H9 (cell line): ENCODE measurements at regions not wholly inside any gene's neighbourhood (a gene's known extent, or its start where the extent isn't known, plus 50 kb on each side); places are given as distances from the start of the nearest gene placed in this dataset.

ENCODE experiments used
- DNase-seq: peaks from one replicate; pipeline ENCODE4 v3.0.0-alpha.2; 2017
- H2AFZ ChIP-seq: one replicate; pipeline ENCODE4 v1.6.1; 2013; ENCODE audit warnings: mild to moderate bottlenecking, low read length, control low read depth, moderate library complexity
- H2AK5ac ChIP-seq: 2 replicates; pipeline ENCODE4 v1.6.1; 2013; ENCODE audit warnings: low read length, control low read depth, mixed read lengths; ENCODE audit not compliant: insufficient read length
- H2BK120ac ChIP-seq: one replicate; pipeline ENCODE4 v1.6.1; 2013; ENCODE audit warnings: low read depth, mild to moderate bottlenecking, low read length, control low read depth, inconsistent platforms; ENCODE audit not compliant: poor library complexity, severe bottlenecking
- H2BK12ac ChIP-seq: 2 replicates; pipeline ENCODE4 v1.6.1; 2013; ENCODE audit warnings: low read length, control low read depth, mixed read lengths, low read depth; ENCODE audit not compliant: insufficient read length
- H2BK15ac ChIP-seq: 2 replicates; pipeline ENCODE4 v1.6.1; 2013; ENCODE audit warnings: low read depth, low read length, control low read depth
- H2BK20ac ChIP-seq: one replicate; pipeline ENCODE4 v1.6.1; 2013; ENCODE audit warnings: low read depth, mild to moderate bottlenecking, low read length, control low read depth, inconsistent platforms; ENCODE audit not compliant: poor library complexity, severe bottlenecking
- H2BK5ac ChIP-seq: 2 replicates; pipeline ENCODE4 v1.6.1; 2013; ENCODE audit warnings: low read length, control low read depth, mixed read lengths; ENCODE audit not compliant: insufficient read length
- H3K14ac ChIP-seq: 2 replicates; pipeline ENCODE4 v1.6.1; 2013; ENCODE audit warnings: low read length, control low read depth; ENCODE audit not compliant: insufficient read depth
- H3K18ac ChIP-seq: 2 replicates; pipeline ENCODE4 v1.6.1; 2013; ENCODE audit warnings: low read depth, mild to moderate bottlenecking, mixed read lengths, low read length, control low read depth; ENCODE audit not compliant: insufficient read length
- H3K23ac ChIP-seq: 2 replicates; pipeline ENCODE4 v1.6.1; 2013; ENCODE audit warnings: low read length, control low read depth, mixed read lengths, low read depth; ENCODE audit not compliant: insufficient read length
- H3K23me2 ChIP-seq: 2 replicates; pipeline ENCODE4 v1.6.1; 2013; ENCODE audit warnings: low read depth, mild to moderate bottlenecking, mixed read lengths, low read length, control low read depth; ENCODE audit not compliant: insufficient read length, poor library complexity, severe bottlenecking
- H3K27ac ChIP-seq: 2 replicates; pipeline ENCODE4 v1.5.1; 2013; ENCODE audit warnings: low read length, control low read depth, mixed read lengths, low read depth; ENCODE audit not compliant: insufficient read length
- H3K27me3 ChIP-seq: 2 replicates; pipeline ENCODE4 v1.6.1; 2013; ENCODE audit warnings: low read length, control low read depth, inconsistent platforms; ENCODE audit not compliant: insufficient read depth
- H3K4ac ChIP-seq: 2 replicates; pipeline ENCODE4 v1.6.1; 2013; ENCODE audit warnings: low read depth, mild to moderate bottlenecking, control low read depth, inconsistent platforms, low read length, moderate library complexity
- H3K4me1 ChIP-seq: 2 replicates; pipeline ENCODE4 v1.6.1; 2013; ENCODE audit warnings: low read length, control low read depth, inconsistent platforms; ENCODE audit not compliant: insufficient read depth
- H3K4me2 ChIP-seq: 2 replicates; pipeline ENCODE4 v1.6.1; 2013; ENCODE audit warnings: low read length, control low read depth, mixed read lengths; ENCODE audit not compliant: insufficient read length, insufficient read depth
- H3K56ac ChIP-seq: 2 replicates; pipeline ENCODE4 v1.6.1; 2013; ENCODE audit warnings: low read depth, mild to moderate bottlenecking, mixed read lengths, low read length, control low read depth; ENCODE audit not compliant: insufficient read length
- H3K79me1 ChIP-seq: 2 replicates; pipeline ENCODE4 v1.6.1; 2013; ENCODE audit warnings: low read depth, mild to moderate bottlenecking, moderate library complexity, low read length, control low read depth, inconsistent platforms; ENCODE audit not compliant: insufficient read depth, poor library complexity, severe bottlenecking
- H3K79me2 ChIP-seq: 2 replicates; pipeline ENCODE4 v1.6.1; 2013; ENCODE audit warnings: low read length, control low read depth, inconsistent platforms; ENCODE audit not compliant: insufficient read depth
- H3K9ac ChIP-seq: 2 replicates; pipeline ENCODE4 v1.6.1; 2013; ENCODE audit warnings: low read length, control low read depth, mixed read lengths; ENCODE audit not compliant: insufficient read length; ENCODE audit errors: extremely low read depth
- H3K9me3 ChIP-seq: one replicate; pipeline ENCODE4 v1.6.1; 2013; ENCODE audit warnings: low read depth, low read length, inconsistent platforms; ENCODE audit not compliant: control insufficient read depth
- H3T11ph ChIP-seq: one replicate; pipeline ENCODE4 v1.6.1; 2013; ENCODE audit warnings: mild to moderate bottlenecking, low read length, control low read depth, inconsistent platforms
- H4K20me1 ChIP-seq: one replicate; pipeline ENCODE4 v1.6.1; 2013; ENCODE audit not compliant: control insufficient read depth, insufficient read length, insufficient read depth
- H4K5ac ChIP-seq: 2 replicates; pipeline ENCODE4 v1.6.1; 2013; ENCODE audit warnings: low read depth, mild to moderate bottlenecking, mixed read lengths, low read length, control low read depth; ENCODE audit not compliant: insufficient read length
- H4K8ac ChIP-seq: replicated peaks from 2 replicates; pipeline ENCODE4 v1.6.1; 2013; ENCODE audit warnings: low read length, control low read depth, mixed read lengths, low read depth; ENCODE audit not compliant: insufficient read length
- H4K91ac ChIP-seq: 2 replicates; pipeline ENCODE4 v1.6.1; 2013; ENCODE audit warnings: low read depth, mild to moderate bottlenecking, moderate library complexity, mixed read lengths, low read length, control low read depth; ENCODE audit not compliant: insufficient read length
- H3K27ac Mint-ChIP-seq, 3 experiments: 2 replicates in 2 of 3; 3 replicates in 1 of 3; pipeline ENCODE4 v1.8.0; 2020 to 2021; ENCODE audit warnings: mixed read lengths in 3 of 3, mild to moderate bottlenecking in 1 of 3, moderate library complexity in 1 of 3
- H3K27me3 Mint-ChIP-seq: 2 replicates; pipeline ENCODE4 v1.8.0; 2021; ENCODE audit warnings: low read depth, mild to moderate bottlenecking, moderate library complexity, mixed read lengths
- H3K36me3 Mint-ChIP-seq, 3 experiments: 2 replicates in 2 of 3; 3 replicates in 1 of 3; pipeline ENCODE4 v1.8.0; 2020 to 2021; ENCODE audit warnings: low read depth in 3 of 3, mixed read lengths in 3 of 3; ENCODE audit not compliant: insufficient read depth in 1 of 3
- H3K4me1 Mint-ChIP-seq, 2 experiments: 2 replicates each; pipeline ENCODE4 v1.8.0; 2020; ENCODE audit warnings: mixed read lengths in 2 of 2
- H3K4me3 Mint-ChIP-seq, 2 experiments: 2 replicates in 1 of 2; 3 replicates in 1 of 2; pipeline ENCODE4 v1.8.0; 2020 to 2021; ENCODE audit warnings: mild to moderate bottlenecking in 2 of 2, mixed read lengths in 2 of 2, moderate library complexity in 1 of 2
- H3K9me3 Mint-ChIP-seq, 2 experiments: 2 replicates in 1 of 2; 3 replicates in 1 of 2; pipeline ENCODE4 v1.8.0; 2020; ENCODE audit warnings: mild to moderate bottlenecking in 2 of 2, mixed read lengths in 2 of 2, moderate library complexity in 1 of 2
- WGBS: extraction: QIAGEN DNeasy Blood & Tissue Kit; methylation state at CpG from one replicate; pipeline ENCODE4 v1.1.7; 2013; ENCODE audit warnings: missing lambda C conversion rate, low lambda C conversion rate, mixed read lengths; ENCODE audit not compliant: insufficient read length; ENCODE audit errors: extremely low coverage; 5-methylcytosine and 5-hydroxymethylcytosine counted together
- TF ChIP-seq, protein P1 (sequence below): fragments of 200-600 bp; sonication (generic); conservative IDR thresholded peaks from 3 replicates; pipeline ENCODE4 v1.8.0; 2021; ENCODE audit warnings: antibody characterized with exemption, mild to moderate bottlenecking

DNA sequence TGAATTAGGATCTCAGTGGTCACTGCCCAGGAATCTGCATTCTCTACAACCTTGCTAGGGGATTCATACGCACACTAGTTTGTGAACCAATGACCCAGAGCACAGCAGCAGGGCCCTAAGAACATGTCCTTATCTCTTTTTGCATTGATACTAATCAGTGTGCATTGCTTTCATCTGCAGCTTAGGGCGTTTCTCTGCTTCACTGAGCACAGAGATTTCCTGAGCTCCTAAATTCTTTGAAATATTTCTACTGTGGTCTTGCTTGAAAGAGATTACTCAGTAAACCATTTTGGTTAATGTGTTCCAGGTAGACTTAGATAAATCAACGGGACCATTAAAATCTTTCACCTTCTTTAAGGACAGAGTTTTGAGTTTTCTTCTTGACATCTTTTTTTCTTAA, 351.3 kb upstream of the KITLG start:
- Histone ChIP-seq H2AFZ (no peak overlapping the region), H3K79me2 (no peaks in the 10 kb centered on the region)
- no peaks in the 10 kb centered on the region for H3K9me3 Mint-ChIP-seq

More for the DNA sequence above, 351.3 kb upstream of the KITLG start:
- H3K27ac ChIP-seq, result no peak overlapping the region
- H3K14ac ChIP-seq, result no peak overlapping the region
- WGBS, result no CpG with 5 or more reads among the region's 3 CpGs
- no peak overlapping the region for H4K91ac ChIP-seq
- no peak for DNase-seq
- H2BK120ac ChIP-seq, result no peak overlapping the region
- H3K4me3 Mint-ChIP-seq, result no peak overlapping the region
- no peaks in the 10 kb centered on the region for H3K23me2 ChIP-seq
- H2AK5ac ChIP-seq, result no peak overlapping the region
- H3K4me2 ChIP-seq, result no peak overlapping the region
- no peak overlapping the region for H2BK20ac ChIP-seq
- H3K27ac Mint-ChIP-seq, result no peak overlapping the region
- H3K56ac ChIP-seq, result no peak overlapping the region
- H3K4me1 Mint-ChIP-seq, result peaks cover 19 to 26% of the 10 kb centered on the region in 2 experiments
- H3K36me3 Mint-ChIP-seq, result no peaks in the 10 kb centered on the region
- no peak overlapping the region for H4K8ac ChIP-seq
- H3K27me3 Mint-ChIP-seq, result no peaks in the 10 kb centered on the region
- no peak overlapping the region for H2BK5ac ChIP-seq
- H2BK12ac ChIP-seq, result no peak overlapping the region
- no peak overlapping the region for H3T11ph ChIP-seq
- H3K9me3 ChIP-seq, result no peaks in the 10 kb centered on the region
- H2BK15ac ChIP-seq, result no peak overlapping the region
- no peaks in the 10 kb centered on the region for H4K20me1 ChIP-seq
- H3K23ac ChIP-seq, result no peak overlapping the region
- no peak overlapping the region for H3K9ac ChIP-seq
- peaks cover 2% of the 10 kb centered on the region; the same call in 1 of the 2 replicates for H3K4me1 ChIP-seq
- H4K5ac ChIP-seq, result no peak overlapping the region
- H3K27me3 ChIP-seq, result no peaks in the 10 kb centered on the region
- H3K79me1 ChIP-seq, result no peaks in the 10 kb centered on the region
- H3K18ac ChIP-seq, result no peak overlapping the region
- TF ChIP-seq, protein P1, sequence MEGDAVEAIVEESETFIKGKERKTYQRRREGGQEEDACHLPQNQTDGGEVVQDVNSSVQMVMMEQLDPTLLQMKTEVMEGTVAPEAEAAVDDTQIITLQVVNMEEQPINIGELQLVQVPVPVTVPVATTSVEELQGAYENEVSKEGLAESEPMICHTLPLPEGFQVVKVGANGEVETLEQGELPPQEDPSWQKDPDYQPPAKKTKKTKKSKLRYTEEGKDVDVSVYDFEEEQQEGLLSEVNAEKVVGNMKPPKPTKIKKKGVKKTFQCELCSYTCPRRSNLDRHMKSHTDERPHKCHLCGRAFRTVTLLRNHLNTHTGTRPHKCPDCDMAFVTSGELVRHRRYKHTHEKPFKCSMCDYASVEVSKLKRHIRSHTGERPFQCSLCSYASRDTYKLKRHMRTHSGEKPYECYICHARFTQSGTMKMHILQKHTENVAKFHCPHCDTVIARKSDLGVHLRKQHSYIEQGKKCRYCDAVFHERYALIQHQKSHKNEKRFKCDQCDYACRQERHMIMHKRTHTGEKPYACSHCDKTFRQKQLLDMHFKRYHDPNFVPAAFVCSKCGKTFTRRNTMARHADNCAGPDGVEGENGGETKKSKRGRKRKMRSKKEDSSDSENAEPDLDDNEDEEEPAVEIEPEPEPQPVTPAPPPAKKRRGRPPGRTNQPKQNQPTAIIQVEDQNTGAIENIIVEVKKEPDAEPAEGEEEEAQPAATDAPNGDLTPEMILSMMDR, result no peak
- no peak overlapping the region for H3K4ac ChIP-seq
